ENCODE measurements at regions not wholly inside any gene's neighbourhood (a gene's known extent, or its start where the extent isn't known, plus 50 kb on each side); places are given as distances from the start of the nearest gene placed in this dataset.

DNA sequence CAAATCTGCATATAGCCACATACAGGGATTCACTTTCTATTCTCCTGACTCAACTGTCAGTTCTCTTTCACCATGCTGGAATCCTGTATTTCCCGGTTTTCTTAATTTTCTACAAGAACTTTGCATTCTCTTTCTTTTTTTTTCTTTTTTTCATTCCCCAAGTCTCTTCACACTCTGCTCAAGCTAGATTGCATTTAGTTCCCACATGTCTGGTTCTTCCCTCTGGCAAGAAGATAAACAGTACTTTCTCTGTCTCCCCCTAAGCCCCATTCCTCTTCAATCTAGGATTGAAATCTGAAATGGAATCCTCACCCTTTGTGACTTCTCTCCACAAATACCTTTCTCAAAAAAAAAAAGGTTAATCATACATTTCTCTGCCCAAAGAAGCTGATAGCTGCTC, 64.2 kb upstream of the SLC12A2 start:
- Histone ChIP-seq H3F3A (ENCODE audit: insufficient read depth, low read length, poor library complexity, severe bottlenecking) (no peaks in the 10 kb centered on the region), H3K9me3 (ENCODE audit: low read length) (no peaks in the 10 kb centered on the region), H3K27me3 (ENCODE audit: insufficient read depth, low read depth, low read length) (no peaks in the 10 kb centered on the region), H2AFZ (ENCODE audit: low read depth, low read length) (no peak overlapping the region), H3K79me2 (replicated peaks; ENCODE audit: insufficient read depth, low read length) (no peaks in the 10 kb centered on the region), H4K20me1 (ENCODE audit: insufficient read depth) (no peaks in the 10 kb centered on the region), H3K9me2 (ENCODE audit: insufficient read depth, low read length) (no peaks in the 10 kb centered on the region), H3K36me3 (ENCODE audit: insufficient read depth, low read length) (no peaks in the 10 kb centered on the region), H3K27ac (ENCODE audit: low read length) (no peak overlapping the region), H3K9ac (ENCODE audit: low read length) (no peak overlapping the region), H3K4me3 (ENCODE audit: low read length) (no peak overlapping the region), H3K4me2 (ENCODE audit: low read length) (no peak overlapping the region)
- TF ChIP-seq, protein P1, sequence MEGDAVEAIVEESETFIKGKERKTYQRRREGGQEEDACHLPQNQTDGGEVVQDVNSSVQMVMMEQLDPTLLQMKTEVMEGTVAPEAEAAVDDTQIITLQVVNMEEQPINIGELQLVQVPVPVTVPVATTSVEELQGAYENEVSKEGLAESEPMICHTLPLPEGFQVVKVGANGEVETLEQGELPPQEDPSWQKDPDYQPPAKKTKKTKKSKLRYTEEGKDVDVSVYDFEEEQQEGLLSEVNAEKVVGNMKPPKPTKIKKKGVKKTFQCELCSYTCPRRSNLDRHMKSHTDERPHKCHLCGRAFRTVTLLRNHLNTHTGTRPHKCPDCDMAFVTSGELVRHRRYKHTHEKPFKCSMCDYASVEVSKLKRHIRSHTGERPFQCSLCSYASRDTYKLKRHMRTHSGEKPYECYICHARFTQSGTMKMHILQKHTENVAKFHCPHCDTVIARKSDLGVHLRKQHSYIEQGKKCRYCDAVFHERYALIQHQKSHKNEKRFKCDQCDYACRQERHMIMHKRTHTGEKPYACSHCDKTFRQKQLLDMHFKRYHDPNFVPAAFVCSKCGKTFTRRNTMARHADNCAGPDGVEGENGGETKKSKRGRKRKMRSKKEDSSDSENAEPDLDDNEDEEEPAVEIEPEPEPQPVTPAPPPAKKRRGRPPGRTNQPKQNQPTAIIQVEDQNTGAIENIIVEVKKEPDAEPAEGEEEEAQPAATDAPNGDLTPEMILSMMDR (IDR thresholded peaks at IDR 0.05; ENCODE audit: poor library complexity, severe bottlenecking), result no peak
- TF ChIP-seq EP300 (conservative IDR thresholded peaks at IDR 0.05; ENCODE audit: poor library complexity, severe bottlenecking) (no peak), POLR2AphosphoS5 (IDR thresholded peaks at IDR 0.05) (no peak), MXI1 (conservative IDR thresholded peaks at IDR 0.05; ENCODE audit: poor library complexity, severe bottlenecking) (no peak), RAD21 (conservative IDR thresholded peaks at IDR 0.05) (no peak), EZH2 (IDR thresholded peaks at IDR 0.05; ENCODE audit: borderline replicate concordance, insufficient read depth, low read length, poor library complexity, severe bottlenecking) (no peak), SMC3 (conservative IDR thresholded peaks at IDR 0.05; ENCODE audit: poor library complexity) (no peak), TAF1 (IDR thresholded peaks at IDR 0.05; ENCODE audit: low read depth) (no peak)
- TF ChIP-seq, protein P2, sequence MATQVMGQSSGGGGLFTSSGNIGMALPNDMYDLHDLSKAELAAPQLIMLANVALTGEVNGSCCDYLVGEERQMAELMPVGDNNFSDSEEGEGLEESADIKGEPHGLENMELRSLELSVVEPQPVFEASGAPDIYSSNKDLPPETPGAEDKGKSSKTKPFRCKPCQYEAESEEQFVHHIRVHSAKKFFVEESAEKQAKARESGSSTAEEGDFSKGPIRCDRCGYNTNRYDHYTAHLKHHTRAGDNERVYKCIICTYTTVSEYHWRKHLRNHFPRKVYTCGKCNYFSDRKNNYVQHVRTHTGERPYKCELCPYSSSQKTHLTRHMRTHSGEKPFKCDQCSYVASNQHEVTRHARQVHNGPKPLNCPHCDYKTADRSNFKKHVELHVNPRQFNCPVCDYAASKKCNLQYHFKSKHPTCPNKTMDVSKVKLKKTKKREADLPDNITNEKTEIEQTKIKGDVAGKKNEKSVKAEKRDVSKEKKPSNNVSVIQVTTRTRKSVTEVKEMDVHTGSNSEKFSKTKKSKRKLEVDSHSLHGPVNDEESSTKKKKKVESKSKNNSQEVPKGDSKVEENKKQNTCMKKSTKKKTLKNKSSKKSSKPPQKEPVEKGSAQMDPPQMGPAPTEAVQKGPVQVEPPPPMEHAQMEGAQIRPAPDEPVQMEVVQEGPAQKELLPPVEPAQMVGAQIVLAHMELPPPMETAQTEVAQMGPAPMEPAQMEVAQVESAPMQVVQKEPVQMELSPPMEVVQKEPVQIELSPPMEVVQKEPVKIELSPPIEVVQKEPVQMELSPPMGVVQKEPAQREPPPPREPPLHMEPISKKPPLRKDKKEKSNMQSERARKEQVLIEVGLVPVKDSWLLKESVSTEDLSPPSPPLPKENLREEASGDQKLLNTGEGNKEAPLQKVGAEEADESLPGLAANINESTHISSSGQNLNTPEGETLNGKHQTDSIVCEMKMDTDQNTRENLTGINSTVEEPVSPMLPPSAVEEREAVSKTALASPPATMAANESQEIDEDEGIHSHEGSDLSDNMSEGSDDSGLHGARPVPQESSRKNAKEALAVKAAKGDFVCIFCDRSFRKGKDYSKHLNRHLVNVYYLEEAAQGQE (IDR thresholded peaks at IDR 0.05; ENCODE audit: borderline replicate concordance), result no peak

DNA sequence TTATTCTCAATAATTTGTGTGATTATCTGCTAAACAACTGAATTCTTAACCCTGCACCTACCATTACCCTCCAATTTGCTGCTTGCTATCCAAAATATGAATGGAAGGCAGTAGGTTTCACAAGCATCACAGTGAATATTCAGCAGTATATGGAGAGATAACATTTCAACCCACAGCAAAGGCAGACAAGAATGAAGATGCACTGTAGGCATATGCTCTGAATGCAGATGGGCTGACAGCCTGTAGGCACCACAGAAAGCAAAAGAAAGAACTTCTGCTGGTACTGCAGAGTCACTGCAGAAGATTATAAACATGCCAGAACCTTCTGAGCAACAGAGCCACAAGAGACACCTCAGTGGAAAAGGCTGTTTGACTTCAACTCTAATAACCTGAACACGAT, 63.6 kb upstream of the SLC12A2 start:
- Histone ChIP-seq H3K27me3 (ENCODE audit: insufficient read depth, low read depth, low read length) (no peaks in the 10 kb centered on the region), H3K9me2 (ENCODE audit: insufficient read depth, low read length) (no peaks in the 10 kb centered on the region), H2AFZ (ENCODE audit: low read depth, low read length) (no peak overlapping the region), H3K9ac (ENCODE audit: low read length) (no peak overlapping the region), H3K4me3 (ENCODE audit: low read length) (no peak overlapping the region), H3F3A (ENCODE audit: insufficient read depth, low read length, poor library complexity, severe bottlenecking) (no peaks in the 10 kb centered on the region), H3K27ac (ENCODE audit: low read length) (no peak overlapping the region), H3K36me3 (ENCODE audit: insufficient read depth, low read length) (no peaks in the 10 kb centered on the region), H3K9me3 (ENCODE audit: low read length) (no peaks in the 10 kb centered on the region), H3K4me2 (ENCODE audit: low read length) (no peak overlapping the region), H3K79me2 (replicated peaks; ENCODE audit: insufficient read depth, low read length) (no peaks in the 10 kb centered on the region), H4K20me1 (ENCODE audit: insufficient read depth) (no peaks in the 10 kb centered on the region)
- TF ChIP-seq EZH2 (IDR thresholded peaks at IDR 0.05; ENCODE audit: borderline replicate concordance, insufficient read depth, low read length, poor library complexity, severe bottlenecking) (no peak), MXI1 (conservative IDR thresholded peaks at IDR 0.05; ENCODE audit: poor library complexity, severe bottlenecking) (no peak), TAF1 (IDR thresholded peaks at IDR 0.05; ENCODE audit: low read depth) (no peak), EP300 (conservative IDR thresholded peaks at IDR 0.05; ENCODE audit: poor library complexity, severe bottlenecking) (no peak), POLR2AphosphoS5 (IDR thresholded peaks at IDR 0.05) (no peak), SMC3 (conservative IDR thresholded peaks at IDR 0.05; ENCODE audit: poor library complexity) (no peak), RAD21 (conservative IDR thresholded peaks at IDR 0.05) (no peak)
- TF ChIP-seq, protein P1 (IDR thresholded peaks at IDR 0.05; ENCODE audit: poor library complexity, severe bottlenecking), result no peak
- TF ChIP-seq, protein P2 (IDR thresholded peaks at IDR 0.05; ENCODE audit: borderline replicate concordance), result no peak
